Progenitor cell of endocrine pancreas (in vitro differentiated cells): ENCODE measurements at regions not wholly inside any gene's neighbourhood (a gene's known extent, or its start where the extent isn't known, plus 50 kb on each side); places are given as distances from the start of the nearest gene placed in this dataset.

ENCODE experiments used
- DNase-seq: peaks from one replicate; pipeline ENCODE4 v3.0.0; 2021; ENCODE audit warnings: low spot score; ENCODE audit not compliant: unreplicated experiment
- H3K27ac Mint-ChIP-seq: 2 replicates; pipeline ENCODE4 v1.8.0; 2021; ENCODE audit warnings: mild to moderate bottlenecking, moderate library complexity, mixed read lengths
- H3K27me3 Mint-ChIP-seq: 2 replicates; pipeline ENCODE4 v1.8.0; 2021; ENCODE audit warnings: mixed read lengths
- H3K36me3 Mint-ChIP-seq: 2 replicates; pipeline ENCODE4 v1.8.0; 2022; ENCODE audit warnings: mixed read lengths; ENCODE audit not compliant: insufficient read depth
- H3K4me1 Mint-ChIP-seq: 2 replicates; pipeline ENCODE4 v1.8.0; 2021; ENCODE audit warnings: low read depth, mixed read lengths
- H3K4me3 Mint-ChIP-seq: 2 replicates; pipeline ENCODE4 v1.8.0; 2021; ENCODE audit warnings: low read depth, mild to moderate bottlenecking, moderate library complexity, mixed read lengths
- H3K9me3 Mint-ChIP-seq: 2 replicates; pipeline ENCODE4 v1.8.0; 2021; ENCODE audit warnings: low read depth, mixed read lengths
- CTCF ChIP-seq: fragments of 200-600 bp; sonication (generic); IDR thresholded peaks from one replicate; pipeline ENCODE4 v1.5.0; 2021; ENCODE audit warnings: antibody characterized with exemption, mild to moderate bottlenecking; ENCODE audit not compliant: unreplicated experiment

GRCh38 chr13:39129213-39129612 lies 91.0 kb downstream of the NHLRC3 start:
- H3K4me1 Mint-ChIP-seq = peaks cover 16% of the 10 kb centered on the region
- no peaks in the 10 kb centered on the region for H3K27me3 Mint-ChIP-seq
- no peak for TF ChIP-seq CTCF
- H3K9me3 Mint-ChIP-seq = no peaks in the 10 kb centered on the region
- no peak for DNase-seq
- H3K4me3 Mint-ChIP-seq = no peak overlapping the region
- H3K36me3 Mint-ChIP-seq = no peaks in the 10 kb centered on the region
- no peak overlapping the region for H3K27ac Mint-ChIP-seq

GRCh38 chr13:39130301-39130700 lies 92.0 kb downstream of the NHLRC3 start:
- no peaks in the 10 kb centered on the region for H3K9me3 Mint-ChIP-seq
- H3K4me3 Mint-ChIP-seq = no peak overlapping the region
- no peaks in the 10 kb centered on the region for H3K27me3 Mint-ChIP-seq
- H3K4me1 Mint-ChIP-seq = peaks cover 16% of the 10 kb centered on the region
- no peak for DNase-seq
- H3K27ac Mint-ChIP-seq = no peak overlapping the region
- no peaks in the 10 kb centered on the region for H3K36me3 Mint-ChIP-seq
- TF ChIP-seq CTCF = no peak

- Mint-ChIP-seq H3K4me1 (peaks cover 4% of the 10 kb centered on the region), H3K27me3 (no peaks in the 10 kb centered on the region), H3K27ac (no peak overlapping the region), H3K36me3 (no peaks in the 10 kb centered on the region), H3K4me3 (no peak overlapping the region), H3K9me3 (no peaks in the 10 kb centered on the region)
- no peak for DNase-seq
- TF ChIP-seq CTCF = no peak
These were observed 94.3 kb downstream of the NHLRC3 start for GRCh38 chr13:39132286-39133230.

GRCh38 chr13:39133781-39134180 lies 95.5 kb downstream of the NHLRC3 start:
- Mint-ChIP-seq H3K4me1 (no peaks in the 10 kb centered on the region), H3K27me3 (no peaks in the 10 kb centered on the region), H3K9me3 (no peaks in the 10 kb centered on the region), H3K36me3 (no peaks in the 10 kb centered on the region), H3K4me3 (no peak overlapping the region), H3K27ac (no peak overlapping the region)
- DNase-seq = no peak
- TF ChIP-seq CTCF = no peak

GRCh38 chr13:39134574-39134973 lies 96.3 kb downstream of the NHLRC3 start:
- no peaks in the 10 kb centered on the region for H3K27me3 Mint-ChIP-seq
- no peaks in the 10 kb centered on the region for H3K4me1 Mint-ChIP-seq
- no peaks in the 10 kb centered on the region for H3K9me3 Mint-ChIP-seq
- no peak overlapping the region for H3K4me3 Mint-ChIP-seq
- DNase-seq = no peak
- H3K36me3 Mint-ChIP-seq = no peaks in the 10 kb centered on the region
- no peak overlapping the region for H3K27ac Mint-ChIP-seq
- TF ChIP-seq CTCF = no peak
